ENCODE measurements at regions not wholly inside any gene's neighbourhood (a gene's known extent, or its start where the extent isn't known, plus 50 kb on each side); places are given as distances from the start of the nearest gene placed in this dataset.

GRCh38 chr4:145251391-145251790 lies 71.0 kb upstream of the OTUD4 start:
- no peak for DNase-seq (ENCODE audit: low spot score)

DNA sequence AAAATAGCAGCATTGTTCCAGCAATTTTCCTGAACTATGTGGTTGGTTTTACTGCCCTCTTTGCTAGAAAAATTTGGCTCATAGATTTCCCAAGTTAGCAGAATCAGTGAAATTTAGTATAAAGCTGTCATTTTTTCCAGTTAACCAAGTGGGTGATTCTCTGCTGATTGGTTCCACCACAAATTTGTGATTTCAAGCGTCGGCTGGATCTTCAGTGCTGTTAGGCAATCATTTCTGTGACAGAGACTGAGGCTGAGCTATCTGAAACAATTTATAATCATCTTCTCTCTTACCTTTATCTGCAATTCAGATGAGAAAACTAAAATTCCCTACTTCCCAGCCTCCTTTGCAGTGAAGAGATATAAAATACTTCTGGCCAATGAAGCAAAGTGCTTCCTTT lies 68.6 kb upstream of the OTUD4 start:
- DNase-seq (ENCODE audit: low spot score), result no peak

- DNase-seq (ENCODE audit: low spot score), result no peak
Observed at GRCh38 chr4:145248502-145248901, 68.1 kb upstream of the OTUD4 start.

DNA sequence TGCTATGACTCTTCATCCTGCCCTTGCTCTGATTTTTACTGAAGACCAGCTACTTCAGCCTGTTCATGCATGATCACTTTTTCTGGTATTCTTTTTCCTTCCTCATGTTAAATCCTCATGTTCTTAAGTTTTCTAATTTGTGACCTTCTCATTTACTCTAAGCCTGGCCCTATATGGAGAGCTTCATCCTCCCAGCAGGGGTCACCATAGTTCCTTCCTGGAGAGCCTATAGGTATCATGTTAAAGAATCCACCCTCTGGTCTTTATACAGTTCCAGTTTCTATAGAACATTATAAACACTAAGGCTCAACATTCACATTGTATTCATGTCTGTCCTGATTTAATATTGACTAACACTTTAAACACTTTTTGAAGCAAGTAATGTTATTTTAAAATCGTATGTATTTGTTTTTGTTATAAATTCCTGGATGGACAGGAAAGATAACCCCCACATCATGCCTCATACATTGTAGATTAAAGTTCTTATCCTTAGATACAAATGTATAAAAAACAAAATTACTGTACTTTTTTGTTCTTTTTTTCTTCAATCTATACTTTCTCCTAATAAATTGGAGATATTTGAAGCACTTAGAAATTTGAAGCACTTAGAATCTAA lies 53.8 kb upstream of the OTUD4 start:
- DNase-seq (ENCODE audit: low spot score), result peak; percentile 47

DNA sequence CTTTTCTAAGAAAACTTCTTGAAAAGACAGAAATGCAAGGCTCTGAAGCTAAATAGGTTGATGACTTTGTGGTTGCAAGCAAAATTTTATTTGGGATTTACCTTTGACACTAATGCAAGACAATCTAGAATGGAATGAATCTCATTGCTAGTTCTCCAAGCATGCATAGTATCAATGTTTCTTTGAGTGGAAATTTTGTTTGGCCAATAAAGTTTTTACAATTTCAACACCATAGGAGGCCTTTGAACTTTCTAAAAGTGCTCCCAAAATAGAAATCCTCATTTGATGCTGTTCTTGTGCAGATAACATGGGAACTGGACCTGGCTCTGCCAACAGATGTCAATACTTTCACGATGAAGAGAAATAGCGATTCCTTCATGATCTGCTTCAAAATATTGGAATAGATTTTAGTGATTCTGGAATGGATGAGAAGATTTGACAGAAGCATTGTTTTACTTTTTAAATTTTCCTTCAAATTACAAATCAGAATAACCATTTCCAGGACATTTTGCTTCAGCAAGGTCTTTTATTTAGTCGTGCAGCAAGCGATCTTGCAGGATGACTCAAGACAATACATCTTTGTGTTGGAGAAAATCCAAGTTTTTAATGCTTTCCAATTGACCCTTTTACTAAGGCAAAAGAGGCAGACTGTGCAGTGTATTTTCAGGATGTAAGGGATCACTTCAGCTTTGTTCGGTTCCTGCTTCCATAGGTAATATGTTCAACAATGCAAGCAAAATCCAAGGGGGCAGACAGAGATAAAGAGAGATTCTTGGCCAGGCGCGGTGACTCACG lies 51.7 kb upstream of the OTUD4 start:
- DNase-seq (ENCODE audit: low spot score), result no peak

DNA sequence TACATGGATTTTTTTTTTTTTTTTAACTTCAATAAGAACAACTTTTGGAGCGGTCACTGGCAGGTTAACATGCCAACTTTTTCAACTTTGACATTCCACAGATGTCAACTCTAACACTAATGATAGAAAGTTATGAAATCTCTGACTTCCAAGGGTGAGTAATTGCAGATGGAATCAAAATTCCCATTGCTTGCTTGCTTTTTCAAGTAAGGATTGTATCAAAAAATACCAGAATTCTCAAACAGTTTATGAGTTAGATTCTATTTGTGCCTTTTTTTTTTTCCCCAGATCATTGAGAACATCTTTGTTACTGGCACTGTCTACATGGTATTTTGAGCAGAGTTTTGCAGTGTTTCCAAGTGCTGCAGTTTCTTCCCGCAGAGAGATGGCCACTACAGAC lies 50.3 kb upstream of the OTUD4 start:
- DNase-seq (ENCODE audit: low spot score), result no peak
